ENCODE measurements at regions not wholly inside any gene's neighbourhood (a gene's known extent, or its start where the extent isn't known, plus 50 kb on each side); places are given as distances from the start of the nearest gene placed in this dataset.

- TF ChIP-seq, protein P1, sequence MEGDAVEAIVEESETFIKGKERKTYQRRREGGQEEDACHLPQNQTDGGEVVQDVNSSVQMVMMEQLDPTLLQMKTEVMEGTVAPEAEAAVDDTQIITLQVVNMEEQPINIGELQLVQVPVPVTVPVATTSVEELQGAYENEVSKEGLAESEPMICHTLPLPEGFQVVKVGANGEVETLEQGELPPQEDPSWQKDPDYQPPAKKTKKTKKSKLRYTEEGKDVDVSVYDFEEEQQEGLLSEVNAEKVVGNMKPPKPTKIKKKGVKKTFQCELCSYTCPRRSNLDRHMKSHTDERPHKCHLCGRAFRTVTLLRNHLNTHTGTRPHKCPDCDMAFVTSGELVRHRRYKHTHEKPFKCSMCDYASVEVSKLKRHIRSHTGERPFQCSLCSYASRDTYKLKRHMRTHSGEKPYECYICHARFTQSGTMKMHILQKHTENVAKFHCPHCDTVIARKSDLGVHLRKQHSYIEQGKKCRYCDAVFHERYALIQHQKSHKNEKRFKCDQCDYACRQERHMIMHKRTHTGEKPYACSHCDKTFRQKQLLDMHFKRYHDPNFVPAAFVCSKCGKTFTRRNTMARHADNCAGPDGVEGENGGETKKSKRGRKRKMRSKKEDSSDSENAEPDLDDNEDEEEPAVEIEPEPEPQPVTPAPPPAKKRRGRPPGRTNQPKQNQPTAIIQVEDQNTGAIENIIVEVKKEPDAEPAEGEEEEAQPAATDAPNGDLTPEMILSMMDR (IDR thresholded peaks at IDR 0.05), result no peak
- TF ChIP-seq POLR2A (IDR thresholded peaks at IDR 0.05), result no peak
These were observed 110.5 kb upstream of the STT3B start for GRCh38 chr3:31422237-31422636.
